ENCODE measurements at regions not wholly inside any gene's neighbourhood (a gene's known extent, or its start where the extent isn't known, plus 50 kb on each side); places are given as distances from the start of the nearest gene placed in this dataset.

DNA sequence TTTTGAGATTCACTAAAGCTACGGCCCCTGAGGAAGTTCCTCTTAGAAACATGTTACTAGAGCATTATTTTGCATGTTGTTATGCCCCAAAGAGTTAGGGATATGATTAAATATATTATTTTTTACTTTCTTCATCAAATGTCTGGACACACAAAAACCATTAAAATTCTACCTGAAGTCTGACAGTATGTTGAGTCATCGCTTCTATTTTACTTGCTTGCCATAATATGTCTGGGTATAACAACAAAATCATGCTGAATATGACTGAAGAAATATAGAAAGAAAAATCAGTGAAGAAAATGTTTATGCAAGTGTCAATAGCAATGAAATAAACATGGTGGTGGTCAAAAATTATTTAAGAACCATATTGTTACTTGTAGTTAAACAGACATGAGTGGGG, 1818.5 kb upstream of the ADGRL3 start:
- no peak for TF ChIP-seq SIN3A (IDR thresholded peaks at IDR 0.05; ENCODE audit: borderline replicate concordance, insufficient read depth, low read length)
- TF ChIP-seq TAF1 (IDR thresholded peaks at IDR 0.05; ENCODE audit: borderline replicate concordance, insufficient read depth, low read length), result no peak
- TF ChIP-seq POLR2AphosphoS5 (IDR thresholded peaks at IDR 0.05; ENCODE audit: low read depth, low read length), result no peak
- TF ChIP-seq, protein P1, sequence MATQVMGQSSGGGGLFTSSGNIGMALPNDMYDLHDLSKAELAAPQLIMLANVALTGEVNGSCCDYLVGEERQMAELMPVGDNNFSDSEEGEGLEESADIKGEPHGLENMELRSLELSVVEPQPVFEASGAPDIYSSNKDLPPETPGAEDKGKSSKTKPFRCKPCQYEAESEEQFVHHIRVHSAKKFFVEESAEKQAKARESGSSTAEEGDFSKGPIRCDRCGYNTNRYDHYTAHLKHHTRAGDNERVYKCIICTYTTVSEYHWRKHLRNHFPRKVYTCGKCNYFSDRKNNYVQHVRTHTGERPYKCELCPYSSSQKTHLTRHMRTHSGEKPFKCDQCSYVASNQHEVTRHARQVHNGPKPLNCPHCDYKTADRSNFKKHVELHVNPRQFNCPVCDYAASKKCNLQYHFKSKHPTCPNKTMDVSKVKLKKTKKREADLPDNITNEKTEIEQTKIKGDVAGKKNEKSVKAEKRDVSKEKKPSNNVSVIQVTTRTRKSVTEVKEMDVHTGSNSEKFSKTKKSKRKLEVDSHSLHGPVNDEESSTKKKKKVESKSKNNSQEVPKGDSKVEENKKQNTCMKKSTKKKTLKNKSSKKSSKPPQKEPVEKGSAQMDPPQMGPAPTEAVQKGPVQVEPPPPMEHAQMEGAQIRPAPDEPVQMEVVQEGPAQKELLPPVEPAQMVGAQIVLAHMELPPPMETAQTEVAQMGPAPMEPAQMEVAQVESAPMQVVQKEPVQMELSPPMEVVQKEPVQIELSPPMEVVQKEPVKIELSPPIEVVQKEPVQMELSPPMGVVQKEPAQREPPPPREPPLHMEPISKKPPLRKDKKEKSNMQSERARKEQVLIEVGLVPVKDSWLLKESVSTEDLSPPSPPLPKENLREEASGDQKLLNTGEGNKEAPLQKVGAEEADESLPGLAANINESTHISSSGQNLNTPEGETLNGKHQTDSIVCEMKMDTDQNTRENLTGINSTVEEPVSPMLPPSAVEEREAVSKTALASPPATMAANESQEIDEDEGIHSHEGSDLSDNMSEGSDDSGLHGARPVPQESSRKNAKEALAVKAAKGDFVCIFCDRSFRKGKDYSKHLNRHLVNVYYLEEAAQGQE (IDR thresholded peaks at IDR 0.05; ENCODE audit: insufficient read depth in 1 of 2, low read depth in 2 of 2, low read length in 2 of 2), result no peak
- no peak for TF ChIP-seq FOXP2 (optimal IDR thresholded peaks at IDR 0.05; ENCODE audit: borderline replicate concordance, extremely low read depth, extremely low read length, insufficient read depth)

DNA sequence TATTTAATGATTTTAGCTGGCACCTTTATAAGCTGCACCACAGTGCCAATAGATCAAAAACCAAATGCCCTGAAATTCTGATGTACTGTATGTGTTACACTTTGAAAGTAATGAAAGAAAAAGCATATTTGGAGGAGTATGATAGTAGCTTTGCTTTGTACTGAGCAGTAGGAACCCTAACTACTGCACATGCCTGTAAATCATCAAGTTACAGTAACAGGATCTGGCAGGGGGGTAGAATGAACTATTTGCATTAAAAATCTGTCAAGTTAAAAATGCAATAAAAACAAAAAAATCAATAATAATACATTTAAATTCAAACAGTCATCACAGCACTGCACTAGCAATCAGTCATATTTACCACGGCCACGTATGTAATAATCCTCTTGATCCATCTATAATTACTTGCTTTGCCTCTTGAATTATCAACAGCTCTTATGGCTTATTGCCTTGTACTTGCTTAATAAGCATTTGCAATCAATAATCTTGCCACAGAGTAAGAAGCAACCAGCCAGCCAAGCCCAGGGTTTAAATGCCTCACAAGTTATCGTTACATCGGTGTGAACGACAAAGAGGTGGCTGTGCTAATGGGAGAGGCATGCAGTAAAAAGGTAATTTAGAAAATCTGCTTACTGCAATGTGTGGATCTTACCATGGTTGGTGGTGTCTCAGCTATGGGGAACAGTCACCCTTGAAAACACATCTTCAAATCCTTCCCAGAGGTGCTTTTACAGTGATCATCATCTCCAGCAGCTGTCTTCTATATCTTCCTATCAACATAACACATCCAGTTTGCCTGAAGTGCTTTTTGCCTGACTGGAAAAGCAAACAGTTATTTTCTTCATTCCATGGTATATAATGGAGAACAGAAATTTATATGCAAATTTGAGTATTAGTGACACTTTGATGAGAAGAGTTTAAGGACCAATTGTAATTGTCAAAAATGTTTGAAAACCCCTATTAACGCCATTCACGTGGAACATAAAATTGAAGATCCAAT, 1812.1 kb upstream of the ADGRL3 start:
- TF ChIP-seq SIN3A (IDR thresholded peaks at IDR 0.05; ENCODE audit: borderline replicate concordance, insufficient read depth, low read length) (no peak), POLR2AphosphoS5 (IDR thresholded peaks at IDR 0.05; ENCODE audit: low read depth, low read length) (no peak), FOXP2 (optimal IDR thresholded peaks at IDR 0.05; ENCODE audit: borderline replicate concordance, extremely low read depth, extremely low read length, insufficient read depth) (no peak), TAF1 (IDR thresholded peaks at IDR 0.05; ENCODE audit: borderline replicate concordance, insufficient read depth, low read length) (no peak)
- TF ChIP-seq, protein P1 (IDR thresholded peaks at IDR 0.05; ENCODE audit: insufficient read depth in 1 of 2, low read depth in 2 of 2, low read length in 2 of 2), result no peak

DNA sequence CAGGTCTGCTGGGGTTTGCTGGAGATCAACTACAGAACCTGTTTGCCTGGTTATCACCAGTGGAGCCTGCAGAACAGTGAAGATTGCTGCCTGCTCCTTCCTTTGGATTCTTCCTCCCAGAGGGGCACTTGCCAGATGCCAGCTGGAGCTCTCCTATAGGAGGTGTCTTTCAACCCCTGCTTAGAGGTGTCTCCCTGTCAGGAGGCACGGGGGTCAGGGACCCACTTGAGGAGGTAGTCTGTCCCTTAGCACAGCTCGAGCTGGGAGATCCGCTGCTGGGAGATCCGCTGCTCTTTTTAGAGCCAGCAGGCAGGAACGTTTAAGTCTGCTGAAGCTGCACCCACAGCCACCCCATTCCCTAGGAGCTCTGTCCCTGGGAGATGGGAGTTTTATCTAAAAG, 1806.3 kb upstream of the ADGRL3 start:
- TF ChIP-seq, protein P1 (IDR thresholded peaks at IDR 0.05; ENCODE audit: insufficient read depth in 1 of 2, low read depth in 2 of 2, low read length in 2 of 2), result no peak
- TF ChIP-seq TAF1 (IDR thresholded peaks at IDR 0.05; ENCODE audit: borderline replicate concordance, insufficient read depth, low read length) (no peak), POLR2AphosphoS5 (IDR thresholded peaks at IDR 0.05; ENCODE audit: low read depth, low read length) (no peak), FOXP2 (optimal IDR thresholded peaks at IDR 0.05; ENCODE audit: borderline replicate concordance, extremely low read depth, extremely low read length, insufficient read depth) (no peak), SIN3A (IDR thresholded peaks at IDR 0.05; ENCODE audit: borderline replicate concordance, insufficient read depth, low read length) (no peak)

DNA sequence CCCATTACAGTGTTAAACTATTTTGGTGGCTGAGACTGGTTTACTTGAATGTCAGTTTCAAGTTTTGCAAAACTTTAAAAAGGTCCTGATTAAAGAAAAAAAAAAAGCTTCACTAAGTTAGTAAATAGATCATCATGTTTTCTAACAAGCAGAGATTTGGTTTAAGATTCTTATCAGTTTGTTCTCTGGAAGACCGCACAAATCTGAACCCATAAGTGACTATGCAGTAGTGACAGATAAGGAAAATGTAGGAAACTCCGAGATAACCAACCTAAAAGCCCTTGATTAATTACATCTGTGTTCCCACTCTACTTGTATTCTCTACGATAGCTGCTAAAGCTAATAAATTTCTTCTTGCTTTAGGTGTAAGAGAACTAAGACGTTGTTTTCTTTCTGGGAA, 1799.8 kb upstream of the ADGRL3 start:
- TF ChIP-seq SIN3A (IDR thresholded peaks at IDR 0.05; ENCODE audit: borderline replicate concordance, insufficient read depth, low read length), result no peak

DNA sequence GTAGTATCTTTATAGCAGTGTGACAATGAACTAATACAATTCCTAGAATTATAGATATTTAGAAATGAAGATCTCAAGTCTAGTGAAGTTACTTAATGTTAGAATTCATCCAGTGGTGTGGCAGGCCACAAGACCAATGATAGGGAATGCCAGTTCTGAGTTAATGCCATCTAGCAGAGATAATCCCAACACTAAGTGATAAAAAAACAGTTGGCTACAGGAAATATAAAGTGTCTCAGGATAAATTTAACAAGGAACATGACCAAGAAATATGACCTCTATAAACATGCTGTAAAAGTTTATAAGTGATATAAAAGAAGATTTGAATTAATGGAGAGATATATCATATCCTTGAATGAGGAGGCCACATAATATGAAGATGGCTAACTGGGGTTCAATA, 1790.5 kb upstream of the ADGRL3 start:
- no peak for TF ChIP-seq TAF1 (IDR thresholded peaks at IDR 0.05; ENCODE audit: borderline replicate concordance, insufficient read depth, low read length)
- no peak for TF ChIP-seq SIN3A (IDR thresholded peaks at IDR 0.05; ENCODE audit: borderline replicate concordance, insufficient read depth, low read length)
- no peak for TF ChIP-seq FOXP2 (optimal IDR thresholded peaks at IDR 0.05; ENCODE audit: borderline replicate concordance, extremely low read depth, extremely low read length, insufficient read depth)
- TF ChIP-seq, protein P1 (IDR thresholded peaks at IDR 0.05; ENCODE audit: insufficient read depth in 1 of 2, low read depth in 2 of 2, low read length in 2 of 2), result no peak
- TF ChIP-seq POLR2AphosphoS5 (IDR thresholded peaks at IDR 0.05; ENCODE audit: low read depth, low read length), result no peak

Measured in PFSK-1 (cell line).